ENCODE measurements at regions not wholly inside any gene's neighbourhood (a gene's known extent, or its start where the extent isn't known, plus 50 kb on each side); places are given as distances from the start of the nearest gene placed in this dataset.

DNA sequence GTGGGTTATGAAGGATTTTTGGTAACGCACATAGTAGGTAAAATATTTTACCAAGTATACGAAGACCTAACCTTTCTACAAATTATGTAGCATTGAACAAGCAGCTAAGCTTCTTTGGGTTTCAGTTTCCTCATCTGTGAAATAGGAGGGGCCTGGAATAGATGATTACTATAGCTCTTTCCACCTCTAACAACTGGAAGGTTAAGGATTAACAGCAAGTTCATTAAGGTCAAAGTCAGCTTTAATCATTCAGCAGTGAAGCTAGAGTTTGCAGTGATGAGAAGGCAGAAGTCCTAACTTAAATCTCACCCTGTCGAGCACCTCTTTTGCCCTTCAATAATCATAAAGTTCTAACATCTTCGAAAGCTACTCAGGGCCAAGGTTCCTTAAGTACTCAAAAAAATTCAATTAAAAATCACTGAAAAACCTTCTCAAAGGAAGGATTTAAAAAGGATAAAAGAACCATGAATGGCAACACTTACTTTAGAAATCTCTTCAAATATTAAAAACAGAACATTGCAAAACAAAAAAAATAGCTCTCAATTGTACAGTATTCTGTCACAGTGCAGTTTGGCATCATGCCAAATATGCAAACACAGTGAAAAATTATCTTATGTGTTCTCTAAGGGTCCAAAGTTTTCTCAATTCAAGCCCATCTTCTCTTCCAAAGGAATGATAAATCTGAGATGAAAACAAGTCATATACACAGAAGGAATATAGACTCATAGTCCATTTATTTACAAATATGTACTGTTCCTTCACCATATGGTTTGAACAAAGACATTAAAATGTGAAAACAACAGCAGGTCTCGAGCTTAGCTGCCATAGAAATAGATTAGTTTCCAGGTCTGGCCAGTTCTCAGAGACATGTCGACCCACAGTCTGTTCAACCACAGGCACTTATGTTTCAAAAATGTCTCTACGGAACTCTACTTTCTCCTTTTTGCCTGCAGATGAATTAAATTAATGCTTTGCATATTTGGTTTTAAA, 152.0 kb upstream of the SLC13A1 start:
- no peak overlapping the region for H3K4me3 ChIP-seq (ENCODE audit: low read depth, low read length)
- no peak for FAIRE-seq
- H3K36me3 ChIP-seq (ENCODE audit: control insufficient read depth, insufficient read depth, low read length), result no peaks in the 10 kb centered on the region
- no peaks in the 10 kb centered on the region for H3K27me3 ChIP-seq (ENCODE audit: control insufficient read depth, insufficient read depth, low read length)
- DNase-seq (ENCODE audit: low read depth), result no peak
- TF ChIP-seq, protein P1, sequence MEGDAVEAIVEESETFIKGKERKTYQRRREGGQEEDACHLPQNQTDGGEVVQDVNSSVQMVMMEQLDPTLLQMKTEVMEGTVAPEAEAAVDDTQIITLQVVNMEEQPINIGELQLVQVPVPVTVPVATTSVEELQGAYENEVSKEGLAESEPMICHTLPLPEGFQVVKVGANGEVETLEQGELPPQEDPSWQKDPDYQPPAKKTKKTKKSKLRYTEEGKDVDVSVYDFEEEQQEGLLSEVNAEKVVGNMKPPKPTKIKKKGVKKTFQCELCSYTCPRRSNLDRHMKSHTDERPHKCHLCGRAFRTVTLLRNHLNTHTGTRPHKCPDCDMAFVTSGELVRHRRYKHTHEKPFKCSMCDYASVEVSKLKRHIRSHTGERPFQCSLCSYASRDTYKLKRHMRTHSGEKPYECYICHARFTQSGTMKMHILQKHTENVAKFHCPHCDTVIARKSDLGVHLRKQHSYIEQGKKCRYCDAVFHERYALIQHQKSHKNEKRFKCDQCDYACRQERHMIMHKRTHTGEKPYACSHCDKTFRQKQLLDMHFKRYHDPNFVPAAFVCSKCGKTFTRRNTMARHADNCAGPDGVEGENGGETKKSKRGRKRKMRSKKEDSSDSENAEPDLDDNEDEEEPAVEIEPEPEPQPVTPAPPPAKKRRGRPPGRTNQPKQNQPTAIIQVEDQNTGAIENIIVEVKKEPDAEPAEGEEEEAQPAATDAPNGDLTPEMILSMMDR (IDR thresholded peaks at IDR 0.05; ENCODE audit: insufficient read depth, low read length, severe bottlenecking), result no peak

DNA sequence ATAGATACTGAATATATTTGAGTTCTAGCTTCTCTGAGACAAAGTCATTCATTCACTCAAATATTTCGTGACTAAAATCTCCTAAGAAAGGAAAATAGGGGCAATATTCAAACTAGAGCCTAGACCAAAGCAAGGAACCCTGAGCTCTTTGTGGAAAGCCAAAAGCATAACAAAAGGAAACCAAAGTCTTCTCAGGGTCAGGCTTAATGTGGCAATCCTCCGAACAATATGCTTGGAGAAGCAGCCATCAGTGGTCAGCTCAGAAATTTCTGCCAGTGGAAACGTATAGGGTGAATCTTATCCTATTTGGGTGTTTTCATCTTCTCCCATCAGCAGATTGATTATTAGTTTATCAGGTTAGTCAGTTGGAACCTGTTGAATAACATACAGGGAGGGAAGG, 151.3 kb upstream of the SLC13A1 start:
- DNase-seq (ENCODE audit: low read depth) (no peak), FAIRE-seq (no peak)
- H3K27me3 ChIP-seq (ENCODE audit: control insufficient read depth, insufficient read depth, low read length), result no peaks in the 10 kb centered on the region
- no peak overlapping the region for H3K4me3 ChIP-seq (ENCODE audit: low read depth, low read length)
- H3K36me3 ChIP-seq (ENCODE audit: control insufficient read depth, insufficient read depth, low read length), result no peaks in the 10 kb centered on the region
- TF ChIP-seq, protein P1 (IDR thresholded peaks at IDR 0.05; ENCODE audit: insufficient read depth, low read length, severe bottlenecking), result no peak

DNA sequence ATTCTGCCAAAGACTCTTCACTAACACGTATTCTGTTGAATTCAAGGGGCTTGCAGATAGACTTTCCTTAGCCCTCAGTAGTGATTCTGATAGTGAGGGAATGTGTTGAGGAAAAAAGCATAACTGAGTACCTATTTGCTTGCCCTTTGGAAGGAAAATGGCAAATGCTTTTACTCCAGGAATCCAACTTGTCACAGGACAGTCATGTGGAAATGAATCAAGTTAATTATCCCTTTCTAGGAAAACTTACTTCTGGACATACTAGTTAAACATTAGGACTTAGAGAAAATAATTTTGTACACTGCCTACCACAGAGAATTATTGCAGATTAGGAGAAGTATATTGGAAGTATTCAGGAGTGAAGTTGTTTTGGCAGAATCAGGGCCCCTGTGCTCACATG, 148.9 kb upstream of the SLC13A1 start:
- no peaks in the 10 kb centered on the region for H3K36me3 ChIP-seq (ENCODE audit: control insufficient read depth, insufficient read depth, low read length)
- H3K27me3 ChIP-seq (ENCODE audit: control insufficient read depth, insufficient read depth, low read length), result no peaks in the 10 kb centered on the region
- no peak for DNase-seq (ENCODE audit: low read depth)
- no peak for FAIRE-seq
- H3K4me3 ChIP-seq (ENCODE audit: low read depth, low read length), result no peak overlapping the region
- TF ChIP-seq, protein P1 (IDR thresholded peaks at IDR 0.05; ENCODE audit: insufficient read depth, low read length, severe bottlenecking), result no peak

DNA sequence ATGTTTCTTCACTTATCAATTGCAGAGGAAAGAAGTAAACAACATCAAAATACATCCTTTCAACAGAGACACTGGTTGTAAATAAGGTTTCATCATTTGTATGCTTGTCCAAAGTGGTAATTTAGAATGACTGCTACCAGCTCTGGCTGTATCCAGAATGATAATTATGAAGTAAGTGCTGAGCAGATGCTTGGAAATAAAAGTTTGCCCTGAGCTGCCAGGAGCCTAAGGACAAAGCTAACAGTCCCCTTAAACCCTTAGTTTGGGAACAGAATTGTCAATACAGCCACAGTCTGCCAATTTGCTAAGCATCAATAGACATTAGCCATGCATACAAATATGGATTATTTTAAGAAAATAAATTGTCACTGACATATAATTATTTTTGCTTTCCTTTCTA, 147.0 kb upstream of the SLC13A1 start:
- H3K27me3 ChIP-seq (ENCODE audit: control insufficient read depth, insufficient read depth, low read length), result no peaks in the 10 kb centered on the region
- H3K36me3 ChIP-seq (ENCODE audit: control insufficient read depth, insufficient read depth, low read length), result no peaks in the 10 kb centered on the region
- no peak for DNase-seq (ENCODE audit: low read depth)
- no peak overlapping the region for H3K4me3 ChIP-seq (ENCODE audit: low read depth, low read length)
- TF ChIP-seq, protein P1 (IDR thresholded peaks at IDR 0.05; ENCODE audit: insufficient read depth, low read length, severe bottlenecking), result no peak
- no peak for FAIRE-seq

DNA sequence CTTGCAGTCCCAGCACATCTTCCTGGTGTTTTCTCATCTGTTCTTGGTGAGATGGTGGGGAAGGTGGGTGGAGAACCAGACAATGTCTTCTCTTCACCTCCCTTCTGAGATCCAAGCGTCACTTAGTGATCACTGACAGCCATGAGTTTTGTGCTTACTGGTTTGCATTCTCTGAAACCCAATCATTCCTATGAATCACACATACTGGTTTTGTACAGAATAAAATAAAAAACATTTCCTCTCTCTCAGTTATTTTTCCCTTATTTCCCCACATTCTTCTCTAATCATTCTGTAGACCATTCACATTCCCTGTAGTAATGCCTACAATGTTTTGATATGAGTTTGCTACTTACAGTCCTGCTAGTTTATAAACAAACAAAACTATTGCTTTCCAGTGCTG, 143.8 kb upstream of the SLC13A1 start:
- Histone ChIP-seq H3K36me3 (ENCODE audit: control insufficient read depth, insufficient read depth, low read length) (no peaks in the 10 kb centered on the region), H3K4me3 (ENCODE audit: low read depth, low read length) (no peak overlapping the region), H3K27me3 (ENCODE audit: control insufficient read depth, insufficient read depth, low read length) (no peaks in the 10 kb centered on the region)
- no peak for DNase-seq (ENCODE audit: low read depth)
- TF ChIP-seq, protein P1 (IDR thresholded peaks at IDR 0.05; ENCODE audit: insufficient read depth, low read length, severe bottlenecking), result no peak
- FAIRE-seq, result no peak
